Uterus (tissue), 3 donors: ENCODE measurements at regions not wholly inside any gene's neighbourhood (a gene's known extent, or its start where the extent isn't known, plus 50 kb on each side); places are given as distances from the start of the nearest gene placed in this dataset.

ENCODE experiments used
- DNase-seq, 2 donors: peaks; one replicate each; pipeline ENCODE4 v3.0.0-alpha.2; 2019 to 2020
- H3K27ac ChIP-seq, 2 donors: fragments of 200-600 bp; sonication (generic); 1 replicate in 1 of 2; 2 replicates in 1 of 2; pipeline ENCODE4 v1.5.1; 2016 to 2018
- H3K27me3 ChIP-seq, 2 donors: fragments of 200-600 bp; sonication (generic); one replicate each; pipeline ENCODE4 v1.5.1; 2018 to 2019; ENCODE audit warnings: control low read depth in 1 of 2
- H3K36me3 ChIP-seq, 2 donors: fragments of 200-600 bp; sonication (generic); one replicate each; pipeline ENCODE4 v1.5.1; 2019; ENCODE audit warnings: control low read depth in 1 of 2
- H3K4me1 ChIP-seq, 2 donors: fragments of 200-600 bp; sonication (generic); one replicate each; pipeline ENCODE4 v1.5.1; 2018 to 2019; ENCODE audit warnings: control low read depth in 1 of 2
- H3K4me3 ChIP-seq, 2 donors: fragments of 200-600 bp; sonication (generic); 1 replicate in 1 of 2; 2 replicates in 1 of 2; pipeline ENCODE4 v1.5.1; 2018 to 2019; ENCODE audit warnings: mild to moderate bottlenecking in 1 of 2
- H3K9me3 ChIP-seq, 2 donors: fragments of 200-600 bp; sonication (generic); one replicate each; pipeline ENCODE4 v1.5.1; 2019; ENCODE audit warnings: control low read depth in 1 of 2
- CTCF ChIP-seq, 4 experiments: fragments of 200-600 bp in 2 of 4; fragments of 450-650 bp in 2 of 4; sonication (generic) in 2 of 4; IDR thresholded peaks; one replicate each; pipeline ENCODE4 v1.5.1; 2016 to 2019; ENCODE audit warnings: antibody characterized with exemption in 4 of 4, mild to moderate bottlenecking in 2 of 4, moderate library complexity in 1 of 4
- POLR2A ChIP-seq, 2 donors: fragments of 450-650 bp; IDR thresholded peaks; one replicate each; pipeline ENCODE4 v1.6.1; 2016; ENCODE audit warnings: antibody characterized with exemption in 2 of 2, mild to moderate bottlenecking in 1 of 2, moderate library complexity in 1 of 2
- intact Hi-C: fragments of 100-400 bp; cut with DNase I; formaldehyde crosslinking; loops from one replicate; pipeline ENCODE4 v1.15.1; 2023; ENCODE audit warnings: low total_unique reads
- donor health status: DM: yes; HTN: yes; CAD: no.

GRCh38 chr14:89678768-89679167, 261.7 kb upstream of the FOXN3 start:
- Histone ChIP-seq H3K27me3 (no peaks in the 10 kb centered on the region), H3K9me3 (no peaks in the 10 kb centered on the region), H3K36me3 (no peaks in the 10 kb centered on the region), H3K4me1 (no peaks in the 10 kb centered on the region), H3K27ac (no peak overlapping the region), H3K4me3 (no peak overlapping the region)
- no peak for TF ChIP-seq POLR2A (IDR thresholded peaks at IDR 0.05)
- TF ChIP-seq CTCF (IDR thresholded peaks at IDR 0.05), result no peak
- intact Hi-C loops, result no loop called here
- no peak for DNase-seq

DNA sequence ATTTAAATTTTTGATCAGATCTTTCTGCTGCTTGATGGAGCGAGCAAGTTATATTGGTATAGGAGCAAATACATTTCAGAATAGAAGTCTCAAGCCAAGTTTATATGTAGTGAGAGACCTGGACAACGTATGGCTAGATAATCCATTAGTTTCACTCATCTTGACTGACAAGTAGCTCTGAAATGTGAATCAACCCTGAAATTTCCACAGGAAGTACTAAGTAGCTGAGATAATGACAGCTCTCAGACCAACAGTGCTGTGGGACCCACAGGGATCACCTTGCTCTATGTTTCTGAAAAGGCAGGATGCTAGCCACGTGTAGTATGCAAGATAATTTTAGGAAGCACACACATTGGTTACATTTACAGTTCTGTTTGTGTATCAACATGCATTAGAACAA, 258.6 kb upstream of the FOXN3 start:
- Histone ChIP-seq H3K9me3 (no peaks in the 10 kb centered on the region), H3K36me3 (no peaks in the 10 kb centered on the region), H3K27ac (no peak overlapping the region), H3K4me1 (no peaks in the 10 kb centered on the region), H3K4me3 (no peak overlapping the region), H3K27me3 (no peaks in the 10 kb centered on the region)
- TF ChIP-seq CTCF (IDR thresholded peaks at IDR 0.05), result no peak
- no peak for TF ChIP-seq POLR2A (IDR thresholded peaks at IDR 0.05)
- intact Hi-C loops, result no loop called here
- no peak for DNase-seq

DNA sequence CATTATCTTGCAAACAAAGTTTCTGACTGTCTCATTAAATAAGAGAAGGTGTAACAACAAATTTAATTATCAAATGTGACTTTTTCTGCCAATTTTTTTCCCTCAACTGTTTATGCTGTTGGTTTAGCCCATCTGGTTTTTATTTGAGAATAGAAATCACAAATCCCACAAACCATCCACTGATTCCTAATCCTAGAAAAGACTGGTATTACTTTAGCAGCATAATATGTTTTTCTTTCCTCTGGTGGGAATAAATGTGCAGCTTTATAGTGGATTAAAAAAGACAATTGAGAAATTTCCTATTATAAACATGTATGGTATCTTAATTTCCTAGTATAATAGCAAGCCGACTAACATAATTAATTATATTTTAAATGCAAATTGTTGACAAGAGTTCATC, 257.9 kb upstream of the FOXN3 start:
- Histone ChIP-seq H3K27me3 (no peaks in the 10 kb centered on the region), H3K36me3 (no peaks in the 10 kb centered on the region), H3K9me3 (no peaks in the 10 kb centered on the region), H3K4me3 (no peak overlapping the region), H3K4me1 (no peaks in the 10 kb centered on the region), H3K27ac (no peak overlapping the region)
- TF ChIP-seq POLR2A (IDR thresholded peaks at IDR 0.05) (no peak), CTCF (IDR thresholded peaks at IDR 0.05) (no peak)
- intact Hi-C loops, result no loop called here
- no peak for DNase-seq

GRCh38 chr14:89674240-89674639, 257.2 kb upstream of the FOXN3 start:
- H3K9me3 ChIP-seq, result no peaks in the 10 kb centered on the region
- H3K4me1 ChIP-seq, result no peaks in the 10 kb centered on the region
- intact Hi-C loops, result no loop called here
- H3K27me3 ChIP-seq, result no peaks in the 10 kb centered on the region
- H3K27ac ChIP-seq, result no peak overlapping the region
- TF ChIP-seq CTCF (IDR thresholded peaks at IDR 0.05) (no peak), POLR2A (IDR thresholded peaks at IDR 0.05) (no peak)
- no peaks in the 10 kb centered on the region for H3K36me3 ChIP-seq
- DNase-seq, result no peak
- H3K4me3 ChIP-seq, result no peak overlapping the region

- Histone ChIP-seq H3K4me3 (no peak overlapping the region), H3K27me3 (no peaks in the 10 kb centered on the region), H3K27ac (no peak overlapping the region), H3K9me3 (no peaks in the 10 kb centered on the region), H3K36me3 (no peaks in the 10 kb centered on the region), H3K4me1 (no peaks in the 10 kb centered on the region)
- intact Hi-C loops, result no loop called here
- no peak for TF ChIP-seq CTCF (IDR thresholded peaks at IDR 0.05)
- no peak for TF ChIP-seq POLR2A (IDR thresholded peaks at IDR 0.05)
- DNase-seq, result no peak
Observed at GRCh38 chr14:89673512-89674225, 256.6 kb upstream of the FOXN3 start.
